Activated naive CD4-positive, alpha-beta T cell treated with anti-CD3 and anti-CD28 coated beads, Interleukin-2, amount 50 U/mL, for 24 hours (primary cell): ENCODE measurements at regions not wholly inside any gene's neighbourhood (a gene's known extent, or its start where the extent isn't known, plus 50 kb on each side); places are given as distances from the start of the nearest gene placed in this dataset.

Experiments
- H3K27ac Mint-ChIP-seq: one replicate; pipeline ENCODE4 v1.8.0; 2021; ENCODE audit warnings: mild to moderate bottlenecking, mixed read lengths
- H3K27me3 Mint-ChIP-seq: one replicate; pipeline ENCODE4 v1.8.0; 2021; ENCODE audit warnings: mixed read lengths
- H3K36me3 Mint-ChIP-seq: one replicate; pipeline ENCODE4 v1.8.0; 2021; ENCODE audit warnings: mixed read lengths
- H3K4me1 Mint-ChIP-seq: one replicate; pipeline ENCODE4 v1.8.0; 2021; ENCODE audit warnings: mixed read lengths
- H3K4me3 Mint-ChIP-seq: one replicate; pipeline ENCODE4 v1.8.0; 2021; ENCODE audit warnings: mild to moderate bottlenecking, mixed read lengths
- H3K9me3 Mint-ChIP-seq: one replicate; pipeline ENCODE4 v1.8.0; 2021; ENCODE audit warnings: mixed read lengths

DNA sequence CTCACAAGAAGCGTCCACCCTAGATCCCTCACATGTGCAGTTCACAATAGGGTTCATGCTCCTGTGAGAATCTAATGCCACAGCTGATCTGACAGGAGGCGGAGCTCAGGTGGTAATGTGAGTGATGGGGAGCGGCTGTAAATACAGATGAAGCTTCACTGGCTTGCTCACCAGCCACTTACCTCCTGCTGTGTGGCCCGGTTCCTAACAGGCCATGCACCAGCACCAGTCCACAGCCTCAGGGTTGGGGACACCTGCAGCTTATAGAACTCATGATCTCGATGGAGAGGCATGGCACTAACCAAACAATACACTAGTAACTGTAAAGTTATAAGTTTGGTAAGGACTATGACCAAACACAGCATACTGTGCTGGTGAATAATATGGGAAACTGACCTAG lies 368.0 kb upstream of the CDH5 start:
- Mint-ChIP-seq H3K9me3 (peaks cover 7% of the 10 kb centered on the region), H3K4me3 (no peak overlapping the region), H3K27ac (no peak overlapping the region), H3K36me3 (no peaks in the 10 kb centered on the region), H3K4me1 (no peaks in the 10 kb centered on the region), H3K27me3 (peaks cover 6% of the 10 kb centered on the region)

GRCh38 chr16:65994291-65994690 lies 372.2 kb upstream of the CDH5 start:
- Mint-ChIP-seq H3K27me3 (peaks cover 6% of the 10 kb centered on the region), H3K4me3 (no peak overlapping the region), H3K9me3 (peaks cover 5% of the 10 kb centered on the region), H3K27ac (no peak overlapping the region), H3K4me1 (no peaks in the 10 kb centered on the region), H3K36me3 (no peaks in the 10 kb centered on the region)

DNA sequence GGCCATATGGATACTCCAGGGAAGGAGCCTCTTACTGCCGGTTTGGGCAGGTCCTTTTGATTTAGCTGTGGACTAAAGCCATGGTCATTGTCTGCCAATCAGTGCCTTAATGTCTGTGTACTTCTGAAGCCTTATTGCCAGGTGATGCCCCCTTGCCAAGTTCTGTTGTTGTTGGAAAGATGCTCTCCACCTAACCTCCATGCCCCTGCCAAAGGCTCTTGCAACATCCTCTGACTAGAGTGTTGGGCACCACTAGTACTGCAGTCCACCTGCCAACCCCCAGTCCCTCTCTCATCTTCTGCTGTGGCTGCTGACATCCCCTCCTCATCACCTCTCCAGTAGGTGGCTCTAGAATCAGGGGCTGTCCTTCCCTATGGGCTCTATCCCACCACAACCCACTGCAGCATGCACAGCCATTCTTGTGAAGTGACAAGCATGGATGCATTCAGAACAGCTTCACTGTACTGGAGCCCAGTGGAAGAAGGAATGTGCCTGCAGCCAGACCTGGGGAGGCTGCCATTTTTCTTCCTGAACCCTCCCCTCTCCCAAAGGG lies 375.3 kb upstream of the CDH5 start:
- Mint-ChIP-seq H3K36me3 (no peaks in the 10 kb centered on the region), H3K4me3 (no peak overlapping the region), H3K4me1 (no peaks in the 10 kb centered on the region), H3K27ac (no peak overlapping the region), H3K9me3 (no peaks in the 10 kb centered on the region), H3K27me3 (peaks cover under 1% of the 10 kb centered on the region)

- Mint-ChIP-seq H3K27me3 (peaks cover 2% of the 10 kb centered on the region), H3K27ac (no peak overlapping the region), H3K4me3 (no peak overlapping the region), H3K36me3 (no peaks in the 10 kb centered on the region), H3K4me1 (no peaks in the 10 kb centered on the region), H3K9me3 (no peaks in the 10 kb centered on the region)
Measured at GRCh38 chr16:65989861-65990604, 376.5 kb upstream of the CDH5 start.

DNA sequence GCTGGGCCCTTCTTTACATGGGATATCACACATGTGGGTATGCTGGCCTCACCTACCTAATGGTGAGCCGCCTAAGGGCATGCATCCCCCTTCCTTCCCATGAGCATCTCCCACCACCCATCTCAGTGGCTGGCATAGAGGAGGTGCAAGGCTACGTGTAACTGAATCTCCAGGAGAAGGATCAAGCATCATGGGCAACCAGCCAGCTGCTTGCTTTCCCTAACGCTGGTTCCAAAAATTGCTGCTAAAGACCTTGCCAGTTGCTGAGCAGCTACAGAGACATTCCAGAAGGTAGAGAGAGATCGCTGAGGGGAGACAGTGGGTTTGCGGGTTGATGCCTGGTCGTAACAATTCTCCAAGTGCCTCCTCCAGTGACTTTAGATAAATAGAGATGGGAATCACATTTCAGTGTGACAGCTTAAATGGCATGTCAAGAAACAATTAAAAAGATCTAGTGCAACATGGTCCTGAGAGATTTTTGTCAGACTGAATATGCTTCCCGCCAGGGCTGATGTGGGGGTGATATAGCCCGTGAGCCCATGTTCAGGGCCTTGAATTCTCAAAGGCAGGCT lies 378.4 kb upstream of the CDH5 start:
- no peaks in the 10 kb centered on the region for H3K4me1 Mint-ChIP-seq
- no peak overlapping the region for H3K27ac Mint-ChIP-seq
- H3K4me3 Mint-ChIP-seq: no peak overlapping the region
- H3K27me3 Mint-ChIP-seq: peaks cover 8% of the 10 kb centered on the region
- H3K36me3 Mint-ChIP-seq: no peaks in the 10 kb centered on the region
- no peaks in the 10 kb centered on the region for H3K9me3 Mint-ChIP-seq

GRCh38 chr16:65984296-65984695 lies 382.2 kb upstream of the CDH5 start:
- Mint-ChIP-seq H3K36me3 (no peaks in the 10 kb centered on the region), H3K27ac (no peak overlapping the region), H3K27me3 (peaks cover 9% of the 10 kb centered on the region), H3K9me3 (no peaks in the 10 kb centered on the region), H3K4me1 (no peaks in the 10 kb centered on the region), H3K4me3 (no peak overlapping the region)

DNA sequence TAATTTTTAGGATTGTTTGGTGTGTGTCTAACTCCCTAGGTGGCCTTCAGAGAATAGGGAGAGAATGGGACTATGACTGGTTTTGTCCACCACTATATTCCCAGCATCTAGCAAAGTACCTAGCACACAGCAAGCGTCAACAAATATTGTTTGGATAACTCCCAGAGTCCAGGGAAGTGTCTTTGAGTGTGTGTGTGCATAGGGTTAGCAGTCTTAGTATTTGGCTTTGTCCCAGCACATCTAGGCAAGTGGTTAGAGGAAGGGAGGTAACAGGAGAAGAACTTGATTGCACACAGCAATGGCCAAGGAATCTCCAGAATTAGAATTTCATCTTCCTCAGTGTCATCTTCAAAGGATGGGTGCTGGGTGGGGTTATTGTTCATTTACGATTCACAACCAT lies 385.4 kb upstream of the CDH5 start:
- peaks cover 10% of the 10 kb centered on the region for H3K27me3 Mint-ChIP-seq
- H3K27ac Mint-ChIP-seq: no peak overlapping the region
- no peak overlapping the region for H3K4me3 Mint-ChIP-seq
- no peaks in the 10 kb centered on the region for H3K4me1 Mint-ChIP-seq
- peaks cover 3% of the 10 kb centered on the region for H3K9me3 Mint-ChIP-seq
- peaks cover 3% of the 10 kb centered on the region for H3K36me3 Mint-ChIP-seq

DNA sequence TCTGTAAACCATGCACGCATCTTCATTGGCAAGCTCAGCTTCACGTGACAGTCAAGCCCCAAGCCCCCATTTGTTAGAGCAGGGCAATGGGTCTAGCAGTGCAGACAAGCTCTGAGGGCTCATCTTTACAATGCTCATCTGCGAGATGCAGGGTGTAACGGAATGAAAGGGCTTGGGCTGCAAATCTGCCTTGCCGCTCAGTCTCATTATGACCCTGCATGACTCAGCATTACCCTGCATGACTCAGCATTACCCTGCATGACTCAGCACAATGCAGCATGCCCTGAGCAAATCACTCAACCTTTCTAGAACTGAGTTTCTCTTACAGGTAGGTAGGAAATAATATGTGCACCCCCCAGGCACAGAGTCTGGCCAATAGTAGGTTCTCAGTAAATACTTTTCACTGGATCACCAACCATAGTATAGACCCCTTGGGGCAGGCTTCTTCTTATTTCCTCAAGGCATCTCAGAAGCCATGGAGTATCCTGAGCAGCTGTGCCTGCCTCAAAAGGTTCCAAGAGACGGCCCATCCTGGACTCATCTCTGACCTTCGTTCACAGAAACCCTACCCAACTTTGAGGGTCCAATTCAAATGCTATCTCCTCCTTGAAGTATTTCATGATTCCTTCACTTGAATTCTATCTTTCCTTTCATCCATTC lies 391.3 kb upstream of the CDH5 start:
- Mint-ChIP-seq H3K4me1 (no peaks in the 10 kb centered on the region), H3K27me3 (peaks cover 4% of the 10 kb centered on the region), H3K4me3 (no peak overlapping the region), H3K36me3 (peaks cover 3% of the 10 kb centered on the region), H3K27ac (no peak overlapping the region), H3K9me3 (peaks cover 9% of the 10 kb centered on the region)

DNA sequence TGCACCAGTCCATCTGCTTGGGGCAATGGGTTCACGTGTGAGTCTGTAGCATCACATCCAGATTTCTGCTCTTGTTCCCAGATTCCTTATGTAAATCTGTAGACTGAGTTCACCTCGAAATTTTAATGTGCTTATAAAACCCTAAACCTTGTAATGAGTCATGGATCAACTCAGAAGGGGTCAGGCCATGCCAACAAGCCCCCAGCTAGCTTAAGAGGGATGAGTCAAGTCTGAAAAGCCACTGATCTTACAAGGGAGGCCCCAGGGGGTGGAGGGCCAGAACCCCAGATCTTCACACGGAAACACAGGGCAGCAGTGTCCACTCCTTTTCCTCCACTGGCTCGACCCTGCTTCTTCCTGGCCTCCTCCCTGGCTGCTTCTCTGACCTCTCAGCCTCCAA lies 399.1 kb upstream of the CDH5 start:
- no peak overlapping the region for H3K4me3 Mint-ChIP-seq
- H3K36me3 Mint-ChIP-seq: no peaks in the 10 kb centered on the region

DNA sequence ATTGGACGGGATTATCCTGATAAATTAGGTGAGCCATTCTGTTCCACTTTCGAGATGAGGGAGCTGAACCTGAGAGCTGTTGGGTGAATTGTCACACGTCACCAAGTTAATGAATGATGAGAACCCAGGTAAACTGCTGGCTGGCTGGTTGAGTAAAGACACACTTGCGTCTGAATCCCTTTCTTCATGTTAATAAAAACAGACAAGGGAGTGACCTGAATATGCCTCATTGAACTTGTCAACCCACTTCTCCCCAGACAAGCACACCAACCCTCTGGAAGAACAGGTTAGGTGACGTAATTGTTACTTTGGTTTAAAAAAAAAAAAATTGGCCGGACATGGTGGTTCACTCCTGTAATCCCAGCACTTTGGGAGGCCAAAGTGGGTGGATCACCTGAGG lies 400.9 kb upstream of the CDH5 start:
- no peaks in the 10 kb centered on the region for H3K9me3 Mint-ChIP-seq
- H3K27ac Mint-ChIP-seq: no peak overlapping the region
- H3K4me1 Mint-ChIP-seq: no peaks in the 10 kb centered on the region
- H3K36me3 Mint-ChIP-seq: no peaks in the 10 kb centered on the region
- peaks cover 3% of the 10 kb centered on the region for H3K27me3 Mint-ChIP-seq
- no peak overlapping the region for H3K4me3 Mint-ChIP-seq

More for the DNA sequence above, 399.1 kb upstream of the CDH5 start:
- Mint-ChIP-seq H3K4me1 (no peaks in the 10 kb centered on the region), H3K27ac (no peak overlapping the region), H3K27me3 (peaks cover 5% of the 10 kb centered on the region), H3K9me3 (peaks cover 6% of the 10 kb centered on the region)

- Mint-ChIP-seq H3K9me3 (no peaks in the 10 kb centered on the region), H3K27ac (no peak overlapping the region), H3K27me3 (peaks cover 3% of the 10 kb centered on the region), H3K4me3 (no peak overlapping the region), H3K36me3 (no peaks in the 10 kb centered on the region), H3K4me1 (no peaks in the 10 kb centered on the region)
Measured at GRCh38 chr16:65964752-65965151, 401.7 kb upstream of the CDH5 start.

- Mint-ChIP-seq H3K4me1 (no peaks in the 10 kb centered on the region), H3K4me3 (no peak overlapping the region), H3K27ac (no peak overlapping the region), H3K36me3 (no peaks in the 10 kb centered on the region), H3K9me3 (no peaks in the 10 kb centered on the region), H3K27me3 (peaks cover 2% of the 10 kb centered on the region)
Measured at GRCh38 chr16:65961476-65962143, 404.9 kb upstream of the CDH5 start.

DNA sequence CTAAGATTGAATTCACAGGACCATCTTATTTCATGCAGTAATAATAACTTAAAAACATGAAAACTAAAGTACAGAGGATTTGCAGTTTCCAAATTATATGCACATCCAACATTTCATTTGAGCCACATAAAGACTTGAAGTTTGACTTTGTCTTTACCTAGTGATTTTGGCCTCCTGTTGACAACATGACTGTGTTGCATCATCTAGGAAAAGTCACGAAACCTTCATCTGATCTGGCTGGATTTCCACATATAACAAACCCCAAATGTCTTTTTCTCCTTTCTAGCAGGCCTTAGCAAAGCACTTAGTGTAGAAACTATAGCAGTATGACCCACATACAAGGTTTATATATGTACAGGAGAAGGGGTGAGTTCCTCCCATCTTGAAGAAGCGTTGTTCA lies 406.5 kb upstream of the CDH5 start:
- Mint-ChIP-seq H3K36me3 (no peaks in the 10 kb centered on the region), H3K4me3 (no peak overlapping the region), H3K4me1 (no peaks in the 10 kb centered on the region), H3K27me3 (no peaks in the 10 kb centered on the region), H3K9me3 (no peaks in the 10 kb centered on the region), H3K27ac (no peak overlapping the region)

GRCh38 chr16:65958086-65958485 lies 408.4 kb upstream of the CDH5 start:
- H3K27me3 Mint-ChIP-seq: no peaks in the 10 kb centered on the region
- H3K27ac Mint-ChIP-seq: no peak overlapping the region
- no peaks in the 10 kb centered on the region for H3K36me3 Mint-ChIP-seq
- no peak overlapping the region for H3K4me3 Mint-ChIP-seq
- no peaks in the 10 kb centered on the region for H3K9me3 Mint-ChIP-seq
- H3K4me1 Mint-ChIP-seq: no peaks in the 10 kb centered on the region

DNA sequence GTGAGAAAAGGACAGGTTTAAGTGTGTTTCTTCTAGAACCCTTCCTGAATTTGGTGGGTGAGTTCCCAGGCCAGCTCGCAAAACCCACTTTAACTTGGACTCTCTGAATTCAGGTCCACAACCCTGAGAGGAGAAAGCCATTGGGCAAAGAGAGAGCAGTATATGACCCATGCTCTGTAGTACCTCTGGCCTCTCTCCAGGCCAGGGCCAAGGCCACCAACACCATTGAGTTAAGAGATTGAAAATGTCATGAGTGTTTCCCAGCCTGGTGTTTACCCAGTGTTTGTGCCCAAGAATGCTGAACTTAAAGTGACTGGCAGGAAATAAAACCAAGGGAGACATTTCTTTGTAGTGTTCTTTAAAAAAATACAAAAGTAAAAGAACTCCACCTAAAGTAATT lies 410.4 kb upstream of the CDH5 start:
- Mint-ChIP-seq H3K36me3 (no peaks in the 10 kb centered on the region), H3K27me3 (no peaks in the 10 kb centered on the region), H3K27ac (no peak overlapping the region), H3K4me3 (no peak overlapping the region), H3K4me1 (no peaks in the 10 kb centered on the region), H3K9me3 (no peaks in the 10 kb centered on the region)

DNA sequence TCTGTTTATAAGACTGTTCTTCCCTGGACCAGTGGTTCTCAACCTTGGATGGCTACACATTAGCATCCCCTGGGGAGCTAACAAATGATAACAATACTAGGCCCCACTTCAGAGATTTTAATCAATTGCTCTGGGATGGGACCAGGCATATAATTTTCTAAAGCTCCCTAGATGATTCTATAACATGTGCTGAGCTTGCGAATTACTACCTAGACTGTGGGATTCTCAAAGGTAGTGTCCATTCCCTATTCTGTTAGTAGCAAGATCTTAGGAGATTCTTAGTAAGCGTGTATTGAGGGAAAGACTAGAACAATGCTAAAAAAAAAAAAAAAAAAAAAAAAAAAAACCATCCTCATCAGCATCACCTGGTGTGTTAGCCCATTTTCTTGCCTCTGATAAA lies 412.0 kb upstream of the CDH5 start:
- Mint-ChIP-seq H3K4me1 (no peaks in the 10 kb centered on the region), H3K27ac (no peak overlapping the region), H3K9me3 (no peaks in the 10 kb centered on the region), H3K4me3 (no peak overlapping the region), H3K27me3 (peaks cover 1% of the 10 kb centered on the region), H3K36me3 (no peaks in the 10 kb centered on the region)
